PFSK-1 (cell line): ENCODE measurements at regions not wholly inside any gene's neighbourhood (a gene's known extent, or its start where the extent isn't known, plus 50 kb on each side); places are given as distances from the start of the nearest gene placed in this dataset.

Source experiments
- FOXP2 ChIP-seq: optimal IDR thresholded peaks from 2 replicates; pipeline ENCODE3; 2011; ENCODE audit warnings: borderline replicate concordance, control low read depth, inconsistent platforms; ENCODE audit not compliant: insufficient read depth; ENCODE audit errors: extremely low read length, extremely low read depth
- POLR2AphosphoS5 ChIP-seq: IDR thresholded peaks from 2 replicates; pipeline ENCODE4 v1.6.1; 2012; ENCODE audit warnings: low read depth, mild to moderate bottlenecking, control low read depth, low read length, moderate library complexity
- REST ChIP-seq, 2 experiments: IDR thresholded peaks; 2 replicates each; pipeline versions ENCODE4 v1.6.1 to v1.8.0; 2011 to 2012; ENCODE audit warnings: low read depth in 2 of 2, low read length in 2 of 2, control low read depth in 1 of 2, inconsistent platforms in 1 of 2, mild to moderate bottlenecking in 1 of 2, moderate library complexity in 1 of 2; ENCODE audit not compliant: insufficient read depth in 1 of 2
- SIN3A ChIP-seq: IDR thresholded peaks from 2 replicates; pipeline ENCODE4 v1.6.1; 2012; ENCODE audit warnings: mild to moderate bottlenecking, low read length, moderate library complexity, borderline replicate concordance; ENCODE audit not compliant: insufficient read depth
- TAF1 ChIP-seq: IDR thresholded peaks from 2 replicates; pipeline ENCODE4 v1.6.1; 2012; ENCODE audit warnings: low read length, control low read depth, borderline replicate concordance; ENCODE audit not compliant: insufficient read depth

GRCh38 chr12:91817517-91817916 is 328.1 kb downstream of the BTG1 start:
- TF ChIP-seq REST (IDR thresholded peaks at IDR 0.05; ENCODE audit: insufficient read depth in 1 of 2, low read depth in 2 of 2, low read length in 2 of 2) = no peak
- no peak for TF ChIP-seq POLR2AphosphoS5
- TF ChIP-seq SIN3A = no peak
- TF ChIP-seq TAF1 = no peak
- no peak for TF ChIP-seq FOXP2
